ENCODE measurements at regions not wholly inside any gene's neighbourhood (a gene's known extent, or its start where the extent isn't known, plus 50 kb on each side); places are given as distances from the start of the nearest gene placed in this dataset.

DNA sequence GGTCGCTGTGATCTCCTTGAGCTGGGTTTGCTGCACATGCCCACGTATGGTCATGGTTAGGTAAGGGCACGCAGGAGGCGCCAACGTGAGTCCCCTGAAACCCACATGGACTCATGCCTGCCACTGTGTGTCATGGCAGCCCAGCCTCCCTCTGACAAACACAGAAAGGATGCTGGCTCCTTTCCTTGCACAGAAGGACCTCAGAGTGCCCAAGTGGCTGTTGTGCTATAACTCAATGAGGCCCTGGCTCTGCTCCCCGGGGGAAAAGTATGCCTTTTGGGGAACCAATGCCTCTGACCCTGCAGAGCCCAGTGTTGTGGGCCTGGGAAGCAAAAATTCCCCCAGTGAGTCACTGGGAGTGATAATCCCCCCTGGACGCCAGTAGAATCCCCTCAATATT, 233.9 kb downstream of the VAPA start:
- Mint-ChIP-seq H3K4me3 (no peak overlapping the region), H3K27me3 (ENCODE audit: insufficient read depth, low read depth, poor library complexity) (peaks cover 8% of the 10 kb centered on the region)

More for the DNA sequence above, 233.9 kb downstream of the VAPA start:
- H3K4me2 ChIP-seq = no peak overlapping the region
- no peak overlapping the region for H3K4me3 ChIP-seq
- H3K27ac ChIP-seq (ENCODE audit: low read depth) = no peak overlapping the region
- H3F3A ChIP-seq (replicated peaks; ENCODE audit: low read depth) = 0 out of 2 replicates have a peak, but pooled peaks cover 6% of the 10 kb centered on the region
- Mint-ChIP-seq H3K4me1 (peaks cover 9% of the 10 kb centered on the region), H3K36me3 (ENCODE audit: low read depth) (peaks cover 4% of the 10 kb centered on the region), H3K27ac (no peak overlapping the region), H3K9me3 (peaks cover 13% of the 10 kb centered on the region)
- H3K79me2 ChIP-seq (replicated peaks; ENCODE audit: insufficient read depth) = no peaks in the 10 kb centered on the region
- ATAC-seq (no peak), DNase-seq (ENCODE audit: low spot score) (no peak)
- H3K27me3 ChIP-seq (ENCODE audit: insufficient read depth) = no peaks in the 10 kb centered on the region
- H3K36me3 ChIP-seq (ENCODE audit: insufficient read depth) = no peaks in the 10 kb centered on the region
- no peaks in the 10 kb centered on the region for H4K20me1 ChIP-seq (replicated peaks; ENCODE audit: insufficient read depth)
- no peak for TF ChIP-seq ZNF331 (CRISPR knock-in tag; IDR thresholded peaks at IDR 0.05; ENCODE audit: low read depth)
- TF ChIP-seq, protein P1, sequence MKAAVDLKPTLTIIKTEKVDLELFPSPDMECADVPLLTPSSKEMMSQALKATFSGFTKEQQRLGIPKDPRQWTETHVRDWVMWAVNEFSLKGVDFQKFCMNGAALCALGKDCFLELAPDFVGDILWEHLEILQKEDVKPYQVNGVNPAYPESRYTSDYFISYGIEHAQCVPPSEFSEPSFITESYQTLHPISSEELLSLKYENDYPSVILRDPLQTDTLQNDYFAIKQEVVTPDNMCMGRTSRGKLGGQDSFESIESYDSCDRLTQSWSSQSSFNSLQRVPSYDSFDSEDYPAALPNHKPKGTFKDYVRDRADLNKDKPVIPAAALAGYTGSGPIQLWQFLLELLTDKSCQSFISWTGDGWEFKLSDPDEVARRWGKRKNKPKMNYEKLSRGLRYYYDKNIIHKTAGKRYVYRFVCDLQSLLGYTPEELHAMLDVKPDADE (IDR thresholded peaks at IDR 0.05) = no peak
- no peak for TF ChIP-seq NANOG (IDR thresholded peaks at IDR 0.05; ENCODE audit: borderline replicate concordance)
- TF ChIP-seq EZH2 (IDR thresholded peaks at IDR 0.05; ENCODE audit: low read depth, unreplicated experiment) = no peak
- no peak for TF ChIP-seq EZH2phosphoT487 (IDR thresholded peaks at IDR 0.05; ENCODE audit: unreplicated experiment)
- TF ChIP-seq, protein P2, sequence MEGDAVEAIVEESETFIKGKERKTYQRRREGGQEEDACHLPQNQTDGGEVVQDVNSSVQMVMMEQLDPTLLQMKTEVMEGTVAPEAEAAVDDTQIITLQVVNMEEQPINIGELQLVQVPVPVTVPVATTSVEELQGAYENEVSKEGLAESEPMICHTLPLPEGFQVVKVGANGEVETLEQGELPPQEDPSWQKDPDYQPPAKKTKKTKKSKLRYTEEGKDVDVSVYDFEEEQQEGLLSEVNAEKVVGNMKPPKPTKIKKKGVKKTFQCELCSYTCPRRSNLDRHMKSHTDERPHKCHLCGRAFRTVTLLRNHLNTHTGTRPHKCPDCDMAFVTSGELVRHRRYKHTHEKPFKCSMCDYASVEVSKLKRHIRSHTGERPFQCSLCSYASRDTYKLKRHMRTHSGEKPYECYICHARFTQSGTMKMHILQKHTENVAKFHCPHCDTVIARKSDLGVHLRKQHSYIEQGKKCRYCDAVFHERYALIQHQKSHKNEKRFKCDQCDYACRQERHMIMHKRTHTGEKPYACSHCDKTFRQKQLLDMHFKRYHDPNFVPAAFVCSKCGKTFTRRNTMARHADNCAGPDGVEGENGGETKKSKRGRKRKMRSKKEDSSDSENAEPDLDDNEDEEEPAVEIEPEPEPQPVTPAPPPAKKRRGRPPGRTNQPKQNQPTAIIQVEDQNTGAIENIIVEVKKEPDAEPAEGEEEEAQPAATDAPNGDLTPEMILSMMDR (conservative IDR thresholded peaks at IDR 0.05; ENCODE audit: low read depth in 2 of 2) = no peak
- TF ChIP-seq STAT1 (IDR thresholded peaks at IDR 0.05; ENCODE audit: unreplicated experiment) = no peak
- TF ChIP-seq, protein P3, sequence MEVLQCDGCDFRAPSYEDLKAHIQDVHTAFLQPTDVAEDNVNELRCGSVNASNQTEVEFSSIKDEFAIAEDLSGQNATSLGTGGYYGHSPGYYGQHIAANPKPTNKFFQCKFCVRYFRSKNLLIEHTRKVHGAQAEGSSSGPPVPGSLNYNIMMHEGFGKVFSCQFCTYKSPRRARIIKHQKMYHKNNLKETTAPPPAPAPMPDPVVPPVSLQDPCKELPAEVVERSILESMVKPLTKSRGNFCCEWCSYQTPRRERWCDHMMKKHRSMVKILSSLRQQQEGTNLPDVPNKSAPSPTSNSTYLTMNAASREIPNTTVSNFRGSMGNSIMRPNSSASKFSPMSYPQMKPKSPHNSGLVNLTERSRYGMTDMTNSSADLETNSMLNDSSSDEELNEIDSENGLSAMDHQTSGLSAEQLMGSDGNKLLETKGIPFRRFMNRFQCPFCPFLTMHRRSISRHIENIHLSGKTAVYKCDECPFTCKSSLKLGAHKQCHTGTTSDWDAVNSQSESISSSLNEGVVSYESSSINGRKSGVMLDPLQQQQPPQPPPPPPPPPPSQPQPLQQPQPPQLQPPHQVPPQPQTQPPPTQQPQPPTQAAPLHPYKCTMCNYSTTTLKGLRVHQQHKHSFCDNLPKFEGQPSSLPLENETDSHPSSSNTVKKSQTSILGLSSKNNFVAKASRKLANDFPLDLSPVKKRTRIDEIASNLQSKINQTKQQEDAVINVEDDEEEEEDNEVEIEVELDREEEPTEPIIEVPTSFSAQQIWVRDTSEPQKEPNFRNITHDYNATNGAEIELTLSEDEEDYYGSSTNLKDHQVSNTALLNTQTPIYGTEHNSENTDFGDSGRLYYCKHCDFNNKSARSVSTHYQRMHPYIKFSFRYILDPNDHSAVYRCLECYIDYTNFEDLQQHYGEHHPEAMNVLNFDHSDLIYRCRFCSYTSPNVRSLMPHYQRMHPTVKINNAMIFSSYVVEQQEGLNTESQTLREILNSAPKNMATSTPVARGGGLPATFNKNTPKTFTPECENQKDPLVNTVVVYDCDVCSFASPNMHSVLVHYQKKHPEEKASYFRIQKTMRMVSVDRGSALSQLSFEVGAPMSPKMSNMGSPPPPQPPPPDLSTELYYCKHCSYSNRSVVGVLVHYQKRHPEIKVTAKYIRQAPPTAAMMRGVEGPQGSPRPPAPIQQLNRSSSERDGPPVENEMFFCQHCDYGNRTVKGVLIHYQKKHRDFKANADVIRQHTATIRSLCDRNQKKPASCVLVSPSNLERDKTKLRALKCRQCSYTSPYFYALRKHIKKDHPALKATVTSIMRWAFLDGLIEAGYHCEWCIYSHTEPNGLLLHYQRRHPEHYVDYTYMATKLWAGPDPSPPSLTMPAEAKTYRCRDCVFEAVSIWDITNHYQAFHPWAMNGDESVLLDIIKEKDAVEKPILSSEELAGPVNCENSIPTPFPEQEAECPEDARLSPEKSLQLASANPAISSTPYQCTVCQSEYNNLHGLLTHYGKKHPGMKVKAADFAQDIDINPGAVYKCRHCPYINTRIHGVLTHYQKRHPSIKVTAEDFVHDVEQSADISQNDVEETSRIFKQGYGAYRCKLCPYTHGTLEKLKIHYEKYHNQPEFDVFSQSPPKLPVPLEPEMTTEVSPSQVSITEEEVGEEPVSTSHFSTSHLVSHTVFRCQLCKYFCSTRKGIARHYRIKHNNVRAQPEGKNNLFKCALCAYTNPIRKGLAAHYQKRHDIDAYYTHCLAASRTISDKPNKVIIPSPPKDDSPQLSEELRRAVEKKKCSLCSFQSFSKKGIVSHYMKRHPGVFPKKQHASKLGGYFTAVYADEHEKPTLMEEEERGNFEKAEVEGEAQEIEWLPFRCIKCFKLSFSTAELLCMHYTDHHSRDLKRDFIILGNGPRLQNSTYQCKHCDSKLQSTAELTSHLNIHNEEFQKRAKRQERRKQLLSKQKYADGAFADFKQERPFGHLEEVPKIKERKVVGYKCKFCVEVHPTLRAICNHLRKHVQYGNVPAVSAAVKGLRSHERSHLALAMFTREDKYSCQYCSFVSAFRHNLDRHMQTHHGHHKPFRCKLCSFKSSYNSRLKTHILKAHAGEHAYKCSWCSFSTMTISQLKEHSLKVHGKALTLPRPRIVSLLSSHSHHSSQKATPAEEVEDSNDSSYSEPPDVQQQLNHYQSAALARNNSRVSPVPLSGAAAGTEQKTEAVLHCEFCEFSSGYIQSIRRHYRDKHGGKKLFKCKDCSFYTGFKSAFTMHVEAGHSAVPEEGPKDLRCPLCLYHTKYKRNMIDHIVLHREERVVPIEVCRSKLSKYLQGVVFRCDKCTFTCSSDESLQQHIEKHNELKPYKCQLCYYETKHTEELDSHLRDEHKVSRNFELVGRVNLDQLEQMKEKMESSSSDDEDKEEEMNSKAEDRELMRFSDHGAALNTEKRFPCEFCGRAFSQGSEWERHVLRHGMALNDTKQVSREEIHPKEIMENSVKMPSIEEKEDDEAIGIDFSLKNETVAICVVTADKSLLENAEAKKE (CRISPR knock-in tag; IDR thresholded peaks at IDR 0.05) = no peak
- no peak for TF ChIP-seq JUNB (IDR thresholded peaks at IDR 0.05; ENCODE audit: unreplicated experiment)
- no peak for TF ChIP-seq POLR2AphosphoS5 (IDR thresholded peaks at IDR 0.05; ENCODE audit: low read depth)
- no peak for TF ChIP-seq CREB1 (CRISPR knock-in tag; IDR thresholded peaks at IDR 0.05; ENCODE audit: low read depth)
- TF ChIP-seq ZNF114 (CRISPR knock-in tag; IDR thresholded peaks at IDR 0.05) = no peak
- TF ChIP-seq, protein P4, sequence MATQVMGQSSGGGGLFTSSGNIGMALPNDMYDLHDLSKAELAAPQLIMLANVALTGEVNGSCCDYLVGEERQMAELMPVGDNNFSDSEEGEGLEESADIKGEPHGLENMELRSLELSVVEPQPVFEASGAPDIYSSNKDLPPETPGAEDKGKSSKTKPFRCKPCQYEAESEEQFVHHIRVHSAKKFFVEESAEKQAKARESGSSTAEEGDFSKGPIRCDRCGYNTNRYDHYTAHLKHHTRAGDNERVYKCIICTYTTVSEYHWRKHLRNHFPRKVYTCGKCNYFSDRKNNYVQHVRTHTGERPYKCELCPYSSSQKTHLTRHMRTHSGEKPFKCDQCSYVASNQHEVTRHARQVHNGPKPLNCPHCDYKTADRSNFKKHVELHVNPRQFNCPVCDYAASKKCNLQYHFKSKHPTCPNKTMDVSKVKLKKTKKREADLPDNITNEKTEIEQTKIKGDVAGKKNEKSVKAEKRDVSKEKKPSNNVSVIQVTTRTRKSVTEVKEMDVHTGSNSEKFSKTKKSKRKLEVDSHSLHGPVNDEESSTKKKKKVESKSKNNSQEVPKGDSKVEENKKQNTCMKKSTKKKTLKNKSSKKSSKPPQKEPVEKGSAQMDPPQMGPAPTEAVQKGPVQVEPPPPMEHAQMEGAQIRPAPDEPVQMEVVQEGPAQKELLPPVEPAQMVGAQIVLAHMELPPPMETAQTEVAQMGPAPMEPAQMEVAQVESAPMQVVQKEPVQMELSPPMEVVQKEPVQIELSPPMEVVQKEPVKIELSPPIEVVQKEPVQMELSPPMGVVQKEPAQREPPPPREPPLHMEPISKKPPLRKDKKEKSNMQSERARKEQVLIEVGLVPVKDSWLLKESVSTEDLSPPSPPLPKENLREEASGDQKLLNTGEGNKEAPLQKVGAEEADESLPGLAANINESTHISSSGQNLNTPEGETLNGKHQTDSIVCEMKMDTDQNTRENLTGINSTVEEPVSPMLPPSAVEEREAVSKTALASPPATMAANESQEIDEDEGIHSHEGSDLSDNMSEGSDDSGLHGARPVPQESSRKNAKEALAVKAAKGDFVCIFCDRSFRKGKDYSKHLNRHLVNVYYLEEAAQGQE (IDR thresholded peaks at IDR 0.05; ENCODE audit: unreplicated experiment) = no peak
- no peaks in the 10 kb centered on the region for H3K4me1 ChIP-seq (ENCODE audit: insufficient read depth)
- H2AFZ ChIP-seq = no peak overlapping the region
- no peaks in the 10 kb centered on the region for H3K9me2 ChIP-seq (ENCODE audit: insufficient read depth)
